NCI-H146 treated with DMSO at 0.1 percent for 48 hours (cell line): ENCODE measurements at regions not wholly inside any gene's neighbourhood (a gene's known extent, or its start where the extent isn't known, plus 50 kb on each side); places are given as distances from the start of the nearest gene placed in this dataset.
A peak's percentile ranks its signal among the peaks of the same experiment; 100 is the strongest.

Experiments used
- DNase-seq: peaks from one replicate; lab custom pipeline; 2025; ENCODE audit not compliant: unreplicated experiment; lab: John Stamatoyannopoulos, UW

GRCh38 chr12:11946161-11946560, 124.6 kb upstream of the BCL2L14 start:
- DNase-seq, result no peak

GRCh38 chr12:11947213-11947612, 123.5 kb upstream of the BCL2L14 start:
- DNase-seq, result no peak

DNA sequence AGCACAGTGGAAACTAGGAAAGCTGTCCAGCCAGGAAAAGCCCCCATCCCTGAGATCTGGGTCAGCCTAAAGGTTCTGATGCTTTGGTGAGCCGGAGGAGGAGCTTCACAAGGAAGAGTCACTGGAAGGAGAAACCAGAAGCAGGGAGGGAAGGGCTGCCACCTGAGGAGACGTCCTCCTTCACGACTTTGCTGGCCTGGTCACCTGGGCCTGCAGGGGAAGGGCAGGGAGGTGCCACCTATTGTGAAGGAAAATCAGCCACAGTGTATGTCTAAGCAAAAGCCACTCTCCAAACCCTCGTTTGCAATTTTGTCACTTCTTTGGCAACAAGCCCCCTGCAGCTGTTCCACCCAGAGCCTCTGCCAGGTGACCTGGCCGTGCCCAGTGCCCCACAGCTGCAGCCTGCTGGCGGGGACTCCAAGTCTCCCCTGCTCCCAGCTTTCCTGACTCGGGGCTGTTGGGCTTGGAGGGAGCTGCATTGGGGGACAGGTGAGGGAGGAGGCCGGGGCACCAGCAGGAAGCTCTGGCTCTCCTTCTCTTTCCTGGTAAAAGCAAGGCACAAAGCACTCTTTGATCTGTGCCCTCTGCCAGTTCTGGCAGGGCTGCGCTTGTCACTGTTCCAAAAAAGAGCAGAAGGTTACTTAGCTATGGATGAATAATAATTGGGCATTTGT, 120.9 kb upstream of the BCL2L14 start:
- no peak for DNase-seq

- no peak for DNase-seq
Observed at GRCh38 chr12:11951209-11951608, 119.5 kb upstream of the BCL2L14 start.

- DNase-seq, result peak; percentile 93
Observed at GRCh38 chr12:11953523-11953922, 117.2 kb upstream of the BCL2L14 start.

DNA sequence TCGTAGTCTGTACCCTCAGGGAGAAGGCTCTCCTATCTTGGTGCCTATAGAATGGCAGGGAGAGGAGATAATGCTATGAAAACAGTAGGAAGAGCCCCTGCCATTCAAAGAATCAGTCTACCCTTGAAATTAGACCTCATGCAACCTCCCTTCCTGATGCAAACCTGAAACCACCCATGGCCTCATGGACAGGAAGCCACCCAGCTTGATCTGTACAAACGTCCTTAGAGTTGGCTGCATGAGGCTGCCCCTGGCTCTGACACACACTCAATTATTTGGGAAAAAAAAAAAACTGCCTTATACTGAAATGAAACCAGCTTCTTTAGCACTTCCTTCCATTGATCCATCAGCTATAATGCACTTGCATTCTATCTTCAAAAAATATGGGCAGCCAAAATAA, 116.6 kb upstream of the BCL2L14 start:
- DNase-seq, result peak; percentile 73

GRCh38 chr12:11958221-11959091, 112.3 kb upstream of the BCL2L14 start:
- no peak for DNase-seq

DNA sequence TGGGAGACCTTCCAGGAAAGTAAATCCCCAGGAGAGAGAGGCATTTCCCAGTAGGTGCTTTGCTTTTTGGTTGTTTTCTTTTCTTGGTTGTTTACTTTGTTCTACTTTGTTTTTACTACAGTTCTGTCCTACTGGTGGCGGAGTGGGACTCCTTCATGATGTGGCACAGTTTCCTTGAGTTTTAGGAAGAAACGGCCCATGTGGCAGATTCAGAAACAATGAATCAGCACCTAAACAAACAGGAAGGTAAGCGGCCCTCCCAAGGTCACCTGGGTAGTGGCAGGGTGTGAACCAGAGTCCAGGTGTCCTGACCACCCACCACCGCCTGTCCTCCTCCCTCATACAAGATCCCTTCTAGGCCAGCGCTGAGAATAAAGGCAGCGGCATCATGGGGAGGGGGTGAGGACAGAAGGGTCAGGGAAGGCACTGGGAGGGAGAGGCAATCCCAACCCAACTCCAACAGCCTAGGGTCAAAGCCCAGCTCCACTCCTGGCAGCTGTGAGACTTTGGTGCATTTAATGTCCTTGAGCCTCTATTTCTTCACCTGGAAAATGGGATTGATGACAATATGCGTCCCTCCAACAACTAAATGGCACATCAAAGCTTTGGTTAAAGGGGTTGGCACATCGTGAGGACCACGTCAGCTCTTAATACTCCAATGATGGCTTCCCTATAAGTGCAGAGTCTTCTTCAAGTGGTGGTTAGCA, 111.5 kb upstream of the BCL2L14 start:
- DNase-seq, result no peak

DNA sequence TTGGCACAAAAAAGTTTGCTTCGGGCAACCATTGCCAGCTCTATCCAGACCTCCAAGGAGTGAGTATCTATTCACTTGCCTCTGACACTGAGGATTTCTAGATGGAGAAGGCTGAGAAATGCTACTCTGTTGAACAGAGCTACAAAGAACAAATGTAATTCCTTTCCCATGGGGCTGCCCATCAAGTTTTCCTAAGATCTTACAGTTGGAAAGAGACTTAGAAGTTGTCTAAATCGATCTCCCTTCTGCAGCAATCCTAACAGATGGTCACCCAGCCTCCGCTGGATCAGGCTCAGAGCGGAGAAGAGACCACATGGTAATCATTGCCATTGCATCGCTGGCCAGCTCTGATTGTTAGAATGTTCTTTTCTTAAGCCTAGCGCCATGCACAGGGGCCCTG, 110.1 kb upstream of the BCL2L14 start:
- no peak for DNase-seq

DNA sequence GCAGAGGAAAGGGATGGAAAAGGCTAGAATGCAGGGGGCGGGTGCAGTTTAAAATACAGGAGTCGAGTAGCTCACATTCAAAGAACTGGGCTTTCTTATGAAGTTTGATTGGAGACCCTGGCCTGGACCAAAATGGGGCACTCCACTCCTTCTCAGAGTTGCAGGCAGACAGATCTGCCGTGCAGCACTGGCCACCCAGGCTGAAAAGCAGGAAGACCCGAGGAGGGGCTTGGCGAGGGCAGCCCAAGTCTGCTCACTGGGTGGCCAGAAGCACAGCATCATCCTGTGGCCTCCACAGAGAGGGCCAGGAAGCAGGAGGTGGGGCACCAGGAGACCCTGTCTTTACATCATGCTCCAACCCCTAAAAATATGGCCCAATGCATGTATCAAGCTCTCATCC, 109.1 kb upstream of the BCL2L14 start:
- DNase-seq, result no peak

GRCh38 chr12:11962860-11963259, 107.9 kb upstream of the BCL2L14 start:
- DNase-seq, result no peak

DNA sequence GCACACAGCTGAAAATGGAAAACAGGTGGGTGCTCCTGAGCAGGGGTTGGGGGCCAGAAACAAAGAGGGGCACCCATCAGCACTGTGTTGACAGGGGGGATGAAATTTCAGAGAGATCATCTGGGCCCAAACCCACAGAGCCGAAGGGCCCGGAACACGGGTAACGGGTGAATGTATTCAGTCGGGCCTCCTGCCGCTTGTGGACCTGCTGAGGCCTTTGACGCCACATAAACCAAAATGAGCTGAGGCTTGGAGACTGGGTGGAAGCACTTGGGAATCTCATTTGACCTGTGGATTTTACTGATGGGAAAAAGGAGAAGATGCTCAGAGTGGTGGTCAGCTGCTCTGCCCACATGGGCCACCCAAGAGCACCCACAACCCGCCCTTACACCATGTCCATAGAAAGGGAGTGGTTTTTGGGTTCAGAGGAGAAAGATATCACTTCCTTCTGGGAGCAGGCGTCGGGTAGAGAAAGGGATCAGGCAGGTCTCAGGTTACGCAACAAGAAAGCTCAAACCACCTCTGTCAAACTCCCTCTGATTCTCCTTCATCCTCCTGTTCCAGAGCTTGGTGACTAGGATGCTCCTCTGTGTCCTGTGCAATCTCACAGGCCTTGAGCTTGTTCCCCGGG, 106.8 kb upstream of the BCL2L14 start:
- DNase-seq, result no peak

GRCh38 chr12:11965258-11965910, 105.4 kb upstream of the BCL2L14 start:
- DNase-seq, result no peak

- DNase-seq, result no peak
Observed at GRCh38 chr12:11967376-11968047, 103.2 kb upstream of the BCL2L14 start.

GRCh38 chr12:11968048-11968383, 102.7 kb upstream of the BCL2L14 start:
- DNase-seq, result no peak

- no peak for DNase-seq
Observed at GRCh38 chr12:11968516-11968915, 102.2 kb upstream of the BCL2L14 start.

DNA sequence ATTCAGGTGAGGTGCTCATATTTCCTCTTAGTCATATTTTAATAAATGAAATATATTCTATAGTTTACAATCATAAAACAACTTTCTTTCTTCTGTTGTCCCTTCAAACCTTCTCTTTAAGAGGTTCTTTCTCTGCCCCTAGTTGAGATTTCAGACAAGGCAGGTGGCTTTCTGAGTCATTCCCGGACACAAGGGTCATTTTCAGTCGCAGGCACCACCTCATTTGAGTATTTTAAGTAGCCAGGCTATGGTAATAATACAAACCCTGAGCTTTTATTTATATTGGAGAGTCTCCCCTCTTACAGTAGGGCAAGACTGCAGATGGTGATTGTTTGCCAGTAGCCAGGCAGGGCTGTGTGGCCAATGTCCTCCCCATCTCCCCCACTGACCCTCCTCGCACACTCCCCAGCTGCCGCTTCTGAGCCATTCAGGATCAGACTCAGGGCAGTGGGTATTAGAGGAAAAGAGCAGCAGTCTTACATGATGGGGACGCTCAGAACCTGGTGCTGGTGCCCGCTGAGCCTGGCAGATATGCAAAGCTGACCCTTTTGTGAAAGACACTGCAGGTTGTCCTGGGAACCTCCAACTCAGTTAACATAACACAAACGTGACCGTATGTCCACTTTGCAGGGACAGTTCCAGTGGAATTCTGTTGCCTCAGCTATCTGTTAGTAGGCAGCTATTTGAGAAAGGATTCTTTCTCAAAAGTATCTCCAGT, 101.1 kb upstream of the BCL2L14 start:
- DNase-seq, result peak; percentile 45

DNA sequence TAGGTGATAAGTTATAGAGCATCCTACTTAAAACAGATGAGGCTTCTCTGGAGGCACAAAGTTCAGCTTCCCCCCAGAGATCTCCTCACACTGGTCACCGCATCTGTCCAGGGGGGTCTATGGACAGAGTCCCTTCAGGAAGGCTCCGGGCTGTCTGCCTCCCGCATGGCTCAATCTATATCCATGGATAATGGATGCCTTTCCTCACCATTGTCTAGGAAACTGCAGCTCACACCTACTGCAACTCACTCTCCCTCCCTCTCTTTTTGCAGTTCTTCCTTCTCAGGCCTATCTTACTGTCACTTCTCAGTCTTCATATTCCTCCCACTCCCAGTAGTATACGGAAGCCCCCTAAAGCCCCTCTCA, 100.6 kb upstream of the BCL2L14 start:
- DNase-seq, result peak; percentile 33

DNA sequence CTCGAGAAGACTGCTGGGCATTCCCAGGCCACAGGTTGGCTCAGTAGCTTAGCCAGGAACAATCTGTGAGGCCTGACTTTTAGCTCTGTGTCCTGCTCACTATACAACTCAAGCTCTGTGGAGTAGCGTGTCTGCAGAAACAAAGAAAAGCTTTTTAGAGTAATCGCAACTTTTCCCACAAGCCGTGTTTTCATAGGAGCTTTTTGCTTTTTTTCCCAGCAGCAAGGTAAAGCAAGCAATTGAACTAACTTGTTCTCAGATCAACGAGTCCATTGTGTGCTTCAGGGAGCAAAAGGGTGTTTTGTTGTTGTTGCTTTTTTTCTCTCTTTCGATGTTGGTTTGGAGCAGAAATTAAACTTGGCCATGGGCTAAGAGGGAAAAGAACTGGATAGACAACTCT, 97.3 kb upstream of the BCL2L14 start:
- DNase-seq, result no peak

- DNase-seq, result no peak
Observed at GRCh38 chr12:11976005-11976404, 94.7 kb upstream of the BCL2L14 start.
